Inferior parietal cortex (tissue), 1 donor: ENCODE measurements at regions not wholly inside any gene's neighbourhood (a gene's known extent, or its start where the extent isn't known, plus 50 kb on each side); places are given as distances from the start of the nearest gene placed in this dataset.

Source experiments
- DNase-seq: peaks from one replicate; pipeline ENCODE4 v3.0.0-alpha.2; 2016; ENCODE audit errors: extremely low spot score

DNA sequence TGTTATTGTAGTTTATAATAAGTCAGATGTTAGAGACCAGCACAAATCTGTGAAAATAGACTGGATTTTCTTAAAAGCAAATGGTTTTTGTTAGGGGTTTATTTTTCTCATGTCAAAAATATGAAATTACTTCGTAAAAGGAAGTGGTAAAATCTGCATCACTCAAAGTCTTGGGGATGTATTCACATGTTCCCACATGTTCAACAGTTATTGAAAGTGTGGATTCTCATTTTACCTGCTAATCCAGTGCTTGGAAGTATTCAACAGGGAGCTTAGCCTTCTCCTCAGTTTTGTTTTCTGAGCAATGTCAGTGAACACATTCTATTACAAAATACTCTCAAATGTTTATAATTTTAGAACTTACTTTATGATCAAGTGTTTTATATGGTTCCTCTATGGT is 352.0 kb downstream of the SOX2 start:
- no peak for DNase-seq

DNA sequence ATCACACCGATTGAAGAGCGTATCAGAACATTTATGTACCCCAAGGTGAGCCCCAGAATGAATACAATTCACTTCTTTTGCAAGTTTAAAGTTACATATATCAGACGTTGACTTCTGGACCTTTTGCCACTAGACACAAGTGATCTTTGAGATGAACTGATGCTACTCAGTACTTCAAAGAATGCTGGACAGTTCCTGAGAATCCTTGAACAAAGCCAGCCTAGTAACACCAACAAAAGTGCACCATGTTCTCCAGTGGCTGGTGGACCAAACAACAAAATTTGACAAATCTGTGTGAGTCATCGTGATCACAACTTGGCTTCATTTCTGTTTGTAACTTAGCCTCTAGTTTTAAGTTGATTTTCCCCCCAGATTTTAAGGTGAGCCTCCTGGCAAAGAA is 355.7 kb downstream of the SOX2 start:
- DNase-seq = no peak

DNA sequence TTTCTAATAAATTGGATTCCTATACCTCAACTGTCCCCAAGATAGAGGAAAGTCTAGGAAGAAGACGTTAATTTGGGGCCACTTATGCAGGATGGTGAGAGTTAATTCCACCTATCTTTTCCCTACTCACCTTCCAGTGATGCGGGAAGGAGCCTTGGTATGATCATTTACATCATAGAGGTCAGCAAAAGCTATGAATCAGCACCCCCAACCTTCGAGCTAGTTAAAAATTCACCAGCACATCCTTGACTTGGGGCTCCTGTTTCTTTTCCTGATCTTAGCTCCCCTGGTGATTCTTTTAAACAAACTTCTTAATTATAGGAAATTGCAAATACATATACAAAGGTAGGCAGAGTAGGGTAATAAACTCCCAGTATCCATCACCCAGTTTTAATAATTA is 366.6 kb downstream of the SOX2 start:
- DNase-seq = no peak

DNA sequence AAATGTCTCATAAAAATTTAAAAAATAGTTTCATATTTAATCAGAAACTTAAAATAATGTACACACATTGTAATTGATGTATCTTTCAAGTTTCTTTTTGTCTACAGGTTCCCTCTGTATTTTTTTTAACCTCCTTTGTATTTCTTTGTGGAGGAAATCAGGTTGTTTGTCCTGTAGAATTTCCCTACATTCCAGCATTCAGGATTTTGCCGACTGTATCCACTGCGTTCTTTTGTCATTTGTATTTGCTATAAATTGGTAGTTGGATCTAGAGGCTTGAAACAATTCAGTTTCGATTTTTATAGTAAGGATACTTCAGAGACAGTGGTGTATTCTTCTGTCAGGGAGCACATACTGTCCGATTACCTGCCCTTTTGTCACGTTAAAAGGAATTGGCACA is 367.2 kb downstream of the SOX2 start:
- DNase-seq = no peak

DNA sequence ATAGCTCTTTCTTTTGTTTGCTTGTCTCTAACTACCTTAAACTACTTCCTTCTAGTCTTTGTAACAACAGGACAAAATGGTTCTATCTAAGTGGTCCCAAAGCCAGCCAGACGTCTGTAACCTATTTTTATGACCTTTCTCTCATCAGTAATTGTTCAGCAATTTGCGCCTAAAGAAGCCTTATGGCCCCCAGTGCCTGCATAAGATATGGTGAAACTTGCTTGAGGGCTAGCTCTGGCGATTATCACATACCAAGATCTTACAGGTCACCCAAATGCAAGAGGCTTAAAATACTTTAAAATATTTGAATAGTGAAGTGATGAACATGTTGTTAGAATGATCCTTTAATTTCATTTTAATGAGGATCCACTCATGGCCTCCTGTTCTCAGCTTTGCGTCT is 369.4 kb downstream of the SOX2 start:
- no peak for DNase-seq

DNA sequence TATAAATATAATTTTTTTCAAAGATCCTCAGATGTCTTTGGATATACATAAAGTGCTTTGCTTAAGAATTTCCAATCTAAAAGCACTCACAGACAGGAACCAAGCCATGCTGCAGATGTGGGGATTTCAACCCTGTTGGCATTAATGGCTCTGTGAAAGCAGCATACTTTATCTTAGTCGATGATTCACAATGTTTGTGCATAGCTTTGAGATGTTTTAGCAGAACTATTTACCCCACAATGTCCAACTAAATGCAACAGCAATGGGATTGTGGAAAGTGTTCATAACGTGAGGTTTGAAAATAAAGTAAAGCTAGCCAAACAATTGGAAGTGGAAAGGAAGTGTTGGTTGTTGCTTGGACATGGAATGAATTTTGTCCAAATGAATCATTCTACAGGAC is 371.4 kb downstream of the SOX2 start:
- DNase-seq = no peak

DNA sequence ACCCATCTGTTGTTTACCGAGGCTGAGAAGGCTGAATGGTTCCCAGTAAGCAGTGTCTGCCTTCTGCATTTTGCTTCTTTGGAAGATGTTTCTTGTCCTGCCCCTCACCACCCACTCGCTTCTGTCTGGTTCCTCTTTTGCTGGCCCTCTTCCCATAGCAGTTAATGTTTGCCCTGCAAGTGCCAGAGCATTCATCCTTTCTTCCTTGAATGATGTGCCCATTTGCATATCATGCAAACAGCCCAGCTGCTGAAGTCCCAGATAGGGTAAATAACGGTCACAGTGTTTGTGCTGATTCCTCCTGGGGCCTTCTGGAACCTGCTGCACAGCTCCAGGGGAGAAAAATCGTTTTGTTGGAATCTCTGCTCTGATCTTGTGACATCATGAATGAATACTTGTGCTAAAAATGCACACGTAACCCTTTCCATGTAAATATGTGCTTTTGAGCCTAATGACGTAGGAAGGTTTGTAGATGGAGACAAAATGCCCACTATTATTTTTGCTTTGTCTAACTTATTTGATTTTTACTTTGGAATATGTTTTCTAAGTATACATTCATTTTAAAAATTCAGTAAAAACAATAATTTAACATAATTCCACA is 381.0 kb downstream of the SOX2 start:
- DNase-seq = peak; percentile 75

DNA sequence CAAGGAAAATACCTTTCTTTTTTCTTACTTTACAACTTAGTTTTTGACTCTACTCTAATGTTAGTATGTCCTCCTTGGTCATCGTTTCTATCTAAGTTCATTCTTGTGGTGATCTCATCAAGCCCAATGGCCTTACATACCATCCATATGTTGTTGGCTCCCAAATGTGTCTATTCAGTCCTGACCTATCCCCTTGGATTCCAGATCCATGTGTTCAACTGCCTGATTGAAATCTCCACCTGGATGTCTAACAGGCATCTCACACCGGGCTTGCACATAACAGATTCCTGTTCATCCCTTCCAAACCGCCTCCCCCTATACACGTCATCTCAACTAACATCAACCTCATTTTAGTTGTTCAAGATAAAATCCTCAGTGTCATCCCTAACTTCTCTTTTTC is 382.6 kb downstream of the SOX2 start:
- DNase-seq = no peak

DNA sequence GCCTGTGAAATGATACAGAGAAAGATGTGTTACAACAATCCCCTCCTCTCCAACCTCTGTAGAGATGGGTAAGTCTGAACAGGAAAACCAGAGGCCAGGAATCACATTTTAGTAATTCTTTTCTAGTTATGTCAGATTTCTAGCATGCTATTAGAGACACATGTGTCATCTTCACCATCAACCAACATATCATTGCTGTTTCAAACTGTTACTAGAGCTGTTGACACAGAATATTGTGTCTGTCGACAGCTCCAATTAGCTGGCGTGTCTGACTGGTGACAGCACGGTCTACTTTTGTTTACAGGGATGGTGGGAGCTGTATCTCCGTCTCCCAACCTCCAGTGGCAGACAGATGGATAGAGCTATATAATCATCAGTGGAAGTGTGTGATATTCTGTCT is 393.2 kb downstream of the SOX2 start:
- DNase-seq = no peak

DNA sequence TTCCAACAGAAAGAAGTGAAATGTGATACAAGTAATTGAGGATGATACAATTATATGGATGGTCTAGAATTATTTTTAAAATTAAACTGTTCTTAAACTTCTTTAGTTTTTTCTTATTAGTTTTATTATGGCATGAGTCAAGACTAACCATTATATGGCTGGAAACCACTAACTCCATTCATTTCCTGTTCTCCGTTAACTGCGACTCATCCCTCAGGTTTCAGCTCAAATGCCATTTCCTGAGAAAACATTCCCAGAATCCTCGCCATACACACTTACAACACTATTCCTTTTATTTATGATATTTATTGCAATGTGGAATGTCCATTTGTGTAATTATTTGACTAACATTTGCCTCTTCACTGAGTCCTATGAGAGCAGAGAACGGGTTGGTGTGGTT is 394.1 kb downstream of the SOX2 start:
- DNase-seq = no peak

DNA sequence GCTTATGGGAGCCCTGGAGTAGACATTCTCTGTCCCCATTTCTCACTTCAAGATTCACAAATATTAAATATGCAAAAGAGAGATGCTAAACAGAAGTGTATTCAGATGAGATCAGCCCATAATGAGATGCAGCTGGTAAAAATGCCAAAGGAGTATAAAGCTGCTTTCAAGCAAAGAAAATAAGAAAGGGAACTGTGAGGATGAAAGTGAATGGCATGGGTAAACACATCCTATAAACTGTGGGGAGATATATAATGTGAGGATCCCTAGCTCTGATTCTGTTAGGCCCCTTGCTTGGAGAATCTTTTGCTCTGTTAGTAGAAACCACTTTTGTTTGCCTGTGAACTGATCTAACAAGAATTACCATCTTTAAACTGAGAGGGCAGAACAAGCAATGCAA is 396.6 kb downstream of the SOX2 start:
- no peak for DNase-seq

DNA sequence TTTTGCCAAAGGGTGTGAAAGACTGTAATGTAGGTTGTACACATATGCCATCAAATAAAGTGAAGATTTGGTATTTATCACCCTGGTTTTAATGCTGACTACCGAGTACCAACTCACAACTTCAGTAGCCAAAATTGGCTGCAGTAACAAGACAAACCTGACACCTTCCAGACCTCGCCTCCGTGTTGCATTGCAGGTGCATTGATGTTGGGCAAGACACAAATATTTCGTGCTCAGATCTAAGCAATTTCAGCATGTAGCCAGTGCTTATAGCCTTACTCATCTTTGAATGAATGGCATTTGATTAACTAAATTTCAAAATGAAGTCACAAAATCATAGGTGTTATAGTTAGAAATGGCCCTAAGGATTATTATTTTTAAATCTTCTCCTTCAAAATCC is 400.2 kb downstream of the SOX2 start:
- DNase-seq = no peak

DNA sequence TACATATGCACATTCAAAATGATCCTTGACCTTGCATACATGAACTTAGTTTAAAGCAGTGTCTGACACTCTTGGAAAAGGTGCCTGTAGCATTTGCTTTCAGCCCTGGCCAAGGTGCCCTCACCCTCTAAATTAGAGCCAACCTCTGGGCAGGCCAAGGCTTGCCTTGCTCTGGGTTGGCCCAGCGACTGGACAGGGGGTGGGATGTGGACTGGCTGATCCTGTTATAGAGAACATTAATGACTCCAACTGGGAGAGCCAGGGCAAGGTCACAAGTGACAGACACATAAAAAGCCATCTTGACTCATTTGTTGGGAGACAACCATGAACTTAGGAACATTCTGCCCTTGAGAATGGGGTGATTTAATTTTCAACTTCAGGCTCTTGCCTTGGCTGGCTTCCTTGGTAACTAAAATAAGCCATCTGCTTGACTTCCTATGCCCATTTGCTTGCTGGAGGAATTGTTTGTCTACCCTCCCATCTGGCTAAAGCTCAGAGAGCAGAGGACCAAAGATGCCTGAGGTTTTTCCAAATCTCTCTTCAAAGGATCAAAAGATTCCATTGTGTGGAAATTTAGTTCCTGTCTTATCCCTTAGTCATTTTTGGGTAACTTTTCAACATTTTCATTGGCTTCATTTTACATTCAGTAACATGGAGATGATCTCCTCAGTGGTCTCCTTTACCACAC is 403.7 kb downstream of the SOX2 start:
- DNase-seq = no peak

DNA sequence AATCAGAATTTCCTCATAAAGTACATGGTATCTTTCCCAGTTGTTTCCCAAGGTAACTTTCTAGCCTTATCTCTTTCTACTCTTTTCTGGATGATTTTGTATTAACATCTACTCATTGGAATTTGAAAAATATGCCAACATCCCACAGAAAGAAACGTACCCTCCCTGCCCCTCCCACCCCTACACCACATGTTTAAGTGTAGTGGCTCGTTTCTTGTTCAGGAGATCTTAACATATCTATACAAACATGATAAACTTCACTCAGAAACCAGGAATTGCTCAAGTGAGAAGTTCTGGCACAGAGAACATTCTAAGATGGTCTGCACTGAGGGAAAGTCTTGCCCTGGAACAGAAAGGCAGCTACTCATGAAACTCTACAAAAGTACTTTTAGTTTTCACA is 404.7 kb downstream of the SOX2 start:
- no peak for DNase-seq

DNA sequence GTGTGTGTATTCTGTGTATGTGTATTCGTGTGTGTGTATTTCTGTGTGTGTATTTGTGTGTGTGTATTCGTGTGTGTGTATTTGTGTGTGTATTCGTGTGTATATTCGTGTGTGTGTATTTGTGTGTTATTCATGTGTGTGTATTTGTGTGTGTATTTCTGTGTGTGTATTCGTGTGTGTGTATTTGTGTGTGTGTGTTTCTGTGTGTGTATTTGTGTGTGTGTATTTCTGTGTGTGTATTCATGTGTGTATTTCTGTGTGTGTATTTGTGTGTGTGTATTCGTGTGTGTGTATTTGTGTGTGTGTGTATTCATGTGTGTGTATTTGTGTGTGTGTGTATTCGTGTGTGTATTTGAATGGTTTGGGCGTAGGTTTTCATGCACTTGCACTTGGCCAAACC is 405.4 kb downstream of the SOX2 start:
- no peak for DNase-seq

DNA sequence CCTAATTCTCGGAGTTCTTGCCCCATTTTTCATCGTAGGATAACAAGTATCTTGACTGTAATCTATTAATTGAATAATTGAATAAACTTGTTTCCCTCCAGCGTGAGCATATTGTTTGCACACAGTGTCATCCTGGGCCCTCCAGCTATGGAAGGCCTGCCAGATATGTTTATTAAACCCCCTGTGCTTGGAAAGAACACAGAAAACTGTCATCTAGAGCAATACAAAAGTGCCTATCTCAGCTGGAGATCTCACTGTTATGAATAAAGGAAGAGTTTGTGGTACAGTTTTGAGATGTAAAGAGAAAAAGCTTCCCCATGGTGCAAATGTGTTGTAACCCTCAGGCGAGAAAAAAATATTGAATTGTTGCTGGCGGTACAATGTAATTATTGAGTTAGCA is 405.9 kb downstream of the SOX2 start:
- no peak for DNase-seq

DNA sequence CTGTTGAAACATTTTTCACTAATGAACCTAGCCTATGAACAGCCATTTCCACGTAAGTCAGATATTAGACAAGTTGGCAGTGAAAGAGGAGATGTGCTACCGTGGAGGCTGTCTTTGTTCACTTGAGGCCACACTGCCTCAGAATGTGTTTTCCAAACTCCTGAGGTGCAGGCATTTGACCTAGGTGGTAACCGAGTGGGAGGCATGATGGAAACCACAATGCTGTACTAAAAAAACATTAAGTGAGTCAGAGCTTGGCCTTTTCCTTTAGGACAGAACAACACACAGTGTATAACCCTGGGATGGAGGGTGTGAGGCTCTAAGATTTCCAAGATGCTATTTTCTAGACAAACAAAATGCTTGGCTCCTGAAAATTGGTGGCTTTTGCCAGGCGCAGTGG is 406.3 kb downstream of the SOX2 start:
- DNase-seq = no peak

DNA sequence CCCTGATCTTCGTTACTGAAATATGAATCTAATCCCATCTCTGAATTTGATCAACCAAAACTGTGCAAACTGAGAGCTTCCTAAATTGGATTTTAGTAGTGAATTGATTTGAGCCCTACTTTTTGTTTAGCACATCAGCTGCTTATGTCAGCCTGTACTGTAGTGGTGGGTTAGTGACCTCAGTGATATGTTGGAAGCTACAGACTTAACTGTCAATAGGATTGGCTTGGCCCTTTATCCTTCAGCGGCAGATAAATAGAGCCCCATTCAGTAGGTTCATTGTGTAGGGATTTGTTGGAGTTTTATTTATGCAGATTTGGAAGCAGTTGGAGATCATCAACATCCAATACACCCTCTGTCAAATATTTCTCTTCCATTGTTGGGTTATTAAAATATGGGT is 409.7 kb downstream of the SOX2 start:
- DNase-seq = no peak

DNA sequence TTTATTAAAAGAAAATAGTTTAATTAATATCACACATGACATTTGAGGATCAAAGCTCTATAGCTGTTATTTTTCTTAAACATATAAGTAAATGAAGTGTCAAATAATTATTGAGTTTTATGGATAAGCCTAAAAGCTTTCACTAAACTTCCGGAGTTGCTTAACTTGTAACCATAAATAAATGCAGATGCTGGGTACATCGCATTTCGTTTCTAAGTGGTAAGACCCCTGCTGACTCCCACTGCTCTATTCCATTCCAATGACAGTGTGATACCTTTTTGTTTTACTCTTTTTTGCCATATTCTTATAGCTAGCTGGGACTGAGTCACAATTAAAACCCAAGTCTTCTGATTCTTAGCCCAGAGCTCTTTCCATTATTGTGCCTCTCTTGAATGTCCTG is 411.1 kb downstream of the SOX2 start:
- no peak for DNase-seq

DNA sequence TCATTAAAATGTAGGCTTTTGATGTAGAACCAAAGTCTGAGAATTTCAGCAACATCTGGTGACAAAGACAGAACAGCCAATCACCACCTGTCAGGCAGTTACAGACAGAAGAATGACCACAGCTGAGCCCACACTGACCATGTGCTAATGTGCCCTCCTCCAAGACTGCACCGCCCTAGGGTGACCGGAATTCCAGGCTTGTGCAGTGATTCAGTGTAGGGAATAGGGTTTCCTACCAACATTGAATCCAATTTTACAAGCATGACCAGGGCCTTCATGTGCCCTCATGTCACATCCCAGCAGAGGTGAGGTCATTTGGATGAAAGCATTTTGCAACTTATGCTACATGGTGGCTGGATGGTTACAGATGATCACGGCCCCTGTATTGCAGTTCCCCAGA is 412.5 kb downstream of the SOX2 start:
- no peak for DNase-seq

DNA sequence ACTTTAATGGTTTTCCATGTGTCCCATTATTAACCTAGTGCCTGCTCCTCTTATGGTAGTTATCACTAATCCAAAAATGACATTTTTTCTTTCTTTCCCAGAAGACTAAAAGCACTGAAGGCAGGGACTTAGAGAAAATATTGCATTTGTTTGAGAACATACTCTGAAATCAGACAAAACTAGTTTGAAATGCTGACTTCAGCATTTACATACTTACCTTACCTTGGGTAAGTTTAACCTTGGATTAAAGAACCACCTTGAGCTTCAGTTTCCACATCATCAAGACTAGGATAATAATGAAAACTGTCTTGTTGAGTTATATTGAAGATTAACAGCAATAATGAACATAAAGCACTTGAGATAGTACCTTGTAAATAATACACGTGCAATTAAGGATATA is 413.0 kb downstream of the SOX2 start:
- DNase-seq = no peak

DNA sequence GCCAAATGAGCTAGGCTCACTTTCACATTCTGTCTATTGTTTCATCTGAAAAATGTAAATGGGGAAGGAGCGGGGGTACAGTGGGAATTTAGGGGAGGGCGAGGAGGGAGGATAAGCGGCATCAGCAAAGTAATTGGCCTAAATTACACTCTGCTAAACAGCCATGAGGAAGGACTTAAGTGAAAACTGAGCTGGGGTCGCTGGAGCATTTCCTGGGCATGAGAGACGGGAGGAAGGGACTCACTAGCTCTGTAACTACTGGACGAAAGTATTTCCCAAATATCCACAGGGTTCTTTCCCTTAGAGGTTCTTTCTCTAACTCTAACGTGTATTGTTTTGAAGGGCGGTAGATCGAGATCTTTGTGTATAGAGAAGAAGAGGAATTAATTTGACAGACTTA is 418.0 kb downstream of the SOX2 start:
- no peak for DNase-seq

DNA sequence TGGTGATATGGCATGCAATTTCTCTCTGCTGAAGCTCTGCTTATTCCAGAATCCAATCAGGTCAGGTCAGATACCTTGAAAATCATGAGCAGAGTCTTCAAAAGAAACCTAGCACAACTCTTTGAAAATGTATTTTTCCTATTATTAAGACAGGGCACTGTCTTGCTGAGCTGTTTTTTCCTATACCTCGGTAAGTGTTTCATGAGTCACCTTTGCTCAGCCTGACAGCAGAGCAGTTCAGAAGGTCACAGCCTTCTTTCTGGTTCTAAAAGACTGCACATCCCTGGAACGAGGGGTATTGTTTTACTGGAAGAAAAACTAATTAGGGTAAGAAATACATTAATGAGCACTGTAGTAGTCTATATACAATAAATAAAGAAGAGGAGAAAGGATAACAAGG is 422.0 kb downstream of the SOX2 start:
- DNase-seq = no peak

DNA sequence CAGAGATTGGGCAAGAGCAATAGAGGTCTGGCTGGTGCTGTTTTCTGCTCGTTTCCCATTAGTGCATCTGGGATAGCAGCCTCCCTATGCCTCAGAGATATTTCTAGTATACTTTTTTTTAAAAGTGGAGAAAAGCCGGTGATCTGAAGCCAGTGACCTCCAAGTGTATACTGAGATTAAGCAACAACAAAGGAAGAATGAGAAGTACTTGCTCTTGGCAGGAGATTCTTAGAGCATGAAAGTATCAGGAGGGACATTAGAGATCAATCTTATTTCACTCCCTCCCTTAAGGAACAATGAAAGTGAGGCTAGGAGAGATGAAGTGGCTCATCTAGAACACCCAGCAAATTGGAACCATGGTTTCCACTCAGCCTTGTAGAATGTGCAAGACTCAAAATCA is 423.3 kb downstream of the SOX2 start:
- DNase-seq = no peak
